ENCODE measurements at regions not wholly inside any gene's neighbourhood (a gene's known extent, or its start where the extent isn't known, plus 50 kb on each side); places are given as distances from the start of the nearest gene placed in this dataset.

DNA sequence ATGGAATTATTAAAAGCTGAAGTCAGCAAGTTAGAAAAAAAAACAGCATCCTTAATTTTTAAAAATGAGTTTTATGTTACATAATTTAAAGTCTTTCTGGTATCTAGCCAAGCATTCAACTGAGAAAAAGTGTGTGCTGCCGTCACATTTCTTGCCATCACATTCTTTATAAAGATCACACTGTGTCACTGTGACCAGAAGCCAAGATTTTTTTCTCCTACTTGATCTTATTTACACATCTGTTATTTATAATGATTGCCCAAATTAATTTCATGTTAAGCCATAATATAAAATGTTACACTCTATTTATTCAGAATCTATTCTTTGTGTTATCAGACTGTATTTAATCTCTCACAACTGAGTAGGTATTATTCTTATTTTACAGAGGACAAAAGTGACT lies 1603.7 kb downstream of the PLA2G4A start:
- no peak overlapping the region for H3K4me3 Mint-ChIP-seq
- no peak overlapping the region for H3K4me3 ChIP-seq
- no peak for TF ChIP-seq EZH2 (IDR thresholded peaks at IDR 0.05; ENCODE audit: low read depth, unreplicated experiment)
- TF ChIP-seq, protein P1, sequence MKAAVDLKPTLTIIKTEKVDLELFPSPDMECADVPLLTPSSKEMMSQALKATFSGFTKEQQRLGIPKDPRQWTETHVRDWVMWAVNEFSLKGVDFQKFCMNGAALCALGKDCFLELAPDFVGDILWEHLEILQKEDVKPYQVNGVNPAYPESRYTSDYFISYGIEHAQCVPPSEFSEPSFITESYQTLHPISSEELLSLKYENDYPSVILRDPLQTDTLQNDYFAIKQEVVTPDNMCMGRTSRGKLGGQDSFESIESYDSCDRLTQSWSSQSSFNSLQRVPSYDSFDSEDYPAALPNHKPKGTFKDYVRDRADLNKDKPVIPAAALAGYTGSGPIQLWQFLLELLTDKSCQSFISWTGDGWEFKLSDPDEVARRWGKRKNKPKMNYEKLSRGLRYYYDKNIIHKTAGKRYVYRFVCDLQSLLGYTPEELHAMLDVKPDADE (IDR thresholded peaks at IDR 0.05): no peak
- TF ChIP-seq EZH2phosphoT487 (IDR thresholded peaks at IDR 0.05; ENCODE audit: unreplicated experiment): no peak
- TF ChIP-seq JUNB (IDR thresholded peaks at IDR 0.05; ENCODE audit: unreplicated experiment): no peak
- TF ChIP-seq, protein P2, sequence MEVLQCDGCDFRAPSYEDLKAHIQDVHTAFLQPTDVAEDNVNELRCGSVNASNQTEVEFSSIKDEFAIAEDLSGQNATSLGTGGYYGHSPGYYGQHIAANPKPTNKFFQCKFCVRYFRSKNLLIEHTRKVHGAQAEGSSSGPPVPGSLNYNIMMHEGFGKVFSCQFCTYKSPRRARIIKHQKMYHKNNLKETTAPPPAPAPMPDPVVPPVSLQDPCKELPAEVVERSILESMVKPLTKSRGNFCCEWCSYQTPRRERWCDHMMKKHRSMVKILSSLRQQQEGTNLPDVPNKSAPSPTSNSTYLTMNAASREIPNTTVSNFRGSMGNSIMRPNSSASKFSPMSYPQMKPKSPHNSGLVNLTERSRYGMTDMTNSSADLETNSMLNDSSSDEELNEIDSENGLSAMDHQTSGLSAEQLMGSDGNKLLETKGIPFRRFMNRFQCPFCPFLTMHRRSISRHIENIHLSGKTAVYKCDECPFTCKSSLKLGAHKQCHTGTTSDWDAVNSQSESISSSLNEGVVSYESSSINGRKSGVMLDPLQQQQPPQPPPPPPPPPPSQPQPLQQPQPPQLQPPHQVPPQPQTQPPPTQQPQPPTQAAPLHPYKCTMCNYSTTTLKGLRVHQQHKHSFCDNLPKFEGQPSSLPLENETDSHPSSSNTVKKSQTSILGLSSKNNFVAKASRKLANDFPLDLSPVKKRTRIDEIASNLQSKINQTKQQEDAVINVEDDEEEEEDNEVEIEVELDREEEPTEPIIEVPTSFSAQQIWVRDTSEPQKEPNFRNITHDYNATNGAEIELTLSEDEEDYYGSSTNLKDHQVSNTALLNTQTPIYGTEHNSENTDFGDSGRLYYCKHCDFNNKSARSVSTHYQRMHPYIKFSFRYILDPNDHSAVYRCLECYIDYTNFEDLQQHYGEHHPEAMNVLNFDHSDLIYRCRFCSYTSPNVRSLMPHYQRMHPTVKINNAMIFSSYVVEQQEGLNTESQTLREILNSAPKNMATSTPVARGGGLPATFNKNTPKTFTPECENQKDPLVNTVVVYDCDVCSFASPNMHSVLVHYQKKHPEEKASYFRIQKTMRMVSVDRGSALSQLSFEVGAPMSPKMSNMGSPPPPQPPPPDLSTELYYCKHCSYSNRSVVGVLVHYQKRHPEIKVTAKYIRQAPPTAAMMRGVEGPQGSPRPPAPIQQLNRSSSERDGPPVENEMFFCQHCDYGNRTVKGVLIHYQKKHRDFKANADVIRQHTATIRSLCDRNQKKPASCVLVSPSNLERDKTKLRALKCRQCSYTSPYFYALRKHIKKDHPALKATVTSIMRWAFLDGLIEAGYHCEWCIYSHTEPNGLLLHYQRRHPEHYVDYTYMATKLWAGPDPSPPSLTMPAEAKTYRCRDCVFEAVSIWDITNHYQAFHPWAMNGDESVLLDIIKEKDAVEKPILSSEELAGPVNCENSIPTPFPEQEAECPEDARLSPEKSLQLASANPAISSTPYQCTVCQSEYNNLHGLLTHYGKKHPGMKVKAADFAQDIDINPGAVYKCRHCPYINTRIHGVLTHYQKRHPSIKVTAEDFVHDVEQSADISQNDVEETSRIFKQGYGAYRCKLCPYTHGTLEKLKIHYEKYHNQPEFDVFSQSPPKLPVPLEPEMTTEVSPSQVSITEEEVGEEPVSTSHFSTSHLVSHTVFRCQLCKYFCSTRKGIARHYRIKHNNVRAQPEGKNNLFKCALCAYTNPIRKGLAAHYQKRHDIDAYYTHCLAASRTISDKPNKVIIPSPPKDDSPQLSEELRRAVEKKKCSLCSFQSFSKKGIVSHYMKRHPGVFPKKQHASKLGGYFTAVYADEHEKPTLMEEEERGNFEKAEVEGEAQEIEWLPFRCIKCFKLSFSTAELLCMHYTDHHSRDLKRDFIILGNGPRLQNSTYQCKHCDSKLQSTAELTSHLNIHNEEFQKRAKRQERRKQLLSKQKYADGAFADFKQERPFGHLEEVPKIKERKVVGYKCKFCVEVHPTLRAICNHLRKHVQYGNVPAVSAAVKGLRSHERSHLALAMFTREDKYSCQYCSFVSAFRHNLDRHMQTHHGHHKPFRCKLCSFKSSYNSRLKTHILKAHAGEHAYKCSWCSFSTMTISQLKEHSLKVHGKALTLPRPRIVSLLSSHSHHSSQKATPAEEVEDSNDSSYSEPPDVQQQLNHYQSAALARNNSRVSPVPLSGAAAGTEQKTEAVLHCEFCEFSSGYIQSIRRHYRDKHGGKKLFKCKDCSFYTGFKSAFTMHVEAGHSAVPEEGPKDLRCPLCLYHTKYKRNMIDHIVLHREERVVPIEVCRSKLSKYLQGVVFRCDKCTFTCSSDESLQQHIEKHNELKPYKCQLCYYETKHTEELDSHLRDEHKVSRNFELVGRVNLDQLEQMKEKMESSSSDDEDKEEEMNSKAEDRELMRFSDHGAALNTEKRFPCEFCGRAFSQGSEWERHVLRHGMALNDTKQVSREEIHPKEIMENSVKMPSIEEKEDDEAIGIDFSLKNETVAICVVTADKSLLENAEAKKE (CRISPR knock-in tag; IDR thresholded peaks at IDR 0.05): no peak
- no peak for TF ChIP-seq NANOG (IDR thresholded peaks at IDR 0.05; ENCODE audit: borderline replicate concordance)
- TF ChIP-seq POLR2AphosphoS5 (IDR thresholded peaks at IDR 0.05; ENCODE audit: low read depth): no peak

More for the DNA sequence above, 1603.7 kb downstream of the PLA2G4A start:
- H3K27me3 Mint-ChIP-seq (ENCODE audit: insufficient read depth, low read depth, poor library complexity): no peaks in the 10 kb centered on the region
- Histone ChIP-seq H2AFZ (no peak overlapping the region), H3K9me2 (ENCODE audit: insufficient read depth) (no peaks in the 10 kb centered on the region), H3K79me2 (replicated peaks; ENCODE audit: insufficient read depth) (no peaks in the 10 kb centered on the region), H4K20me1 (replicated peaks; ENCODE audit: insufficient read depth) (no peaks in the 10 kb centered on the region), H3K27me3 (ENCODE audit: insufficient read depth) (no peaks in the 10 kb centered on the region), H3K4me1 (ENCODE audit: insufficient read depth) (no peaks in the 10 kb centered on the region), H3F3A (replicated peaks; ENCODE audit: low read depth) (no peaks in the 10 kb centered on the region), H3K27ac (ENCODE audit: low read depth) (no peak overlapping the region), H3K36me3 (ENCODE audit: insufficient read depth) (no peaks in the 10 kb centered on the region), H3K4me2 (no peak overlapping the region)
- H3K27ac Mint-ChIP-seq: no peak overlapping the region
- DNase-seq (ENCODE audit: low spot score): no peak
- H3K4me1 Mint-ChIP-seq: no peaks in the 10 kb centered on the region
- H3K9me3 Mint-ChIP-seq: no peaks in the 10 kb centered on the region
- H3K36me3 Mint-ChIP-seq (ENCODE audit: low read depth): no peaks in the 10 kb centered on the region
- no peak for ATAC-seq

Measured in GM23338 (cell line).